ENCODE measurements at regions not wholly inside any gene's neighbourhood (a gene's known extent, or its start where the extent isn't known, plus 50 kb on each side); places are given as distances from the start of the nearest gene placed in this dataset.

- H3K9me3 ChIP-seq, result no peaks in the 10 kb centered on the region
- 80% methylated on average over 1 of the region's 1 CpG for WGBS
These were observed 279.7 kb downstream of the MEIS1 start for GRCh38 chr2:66714610-66715009.

DNA sequence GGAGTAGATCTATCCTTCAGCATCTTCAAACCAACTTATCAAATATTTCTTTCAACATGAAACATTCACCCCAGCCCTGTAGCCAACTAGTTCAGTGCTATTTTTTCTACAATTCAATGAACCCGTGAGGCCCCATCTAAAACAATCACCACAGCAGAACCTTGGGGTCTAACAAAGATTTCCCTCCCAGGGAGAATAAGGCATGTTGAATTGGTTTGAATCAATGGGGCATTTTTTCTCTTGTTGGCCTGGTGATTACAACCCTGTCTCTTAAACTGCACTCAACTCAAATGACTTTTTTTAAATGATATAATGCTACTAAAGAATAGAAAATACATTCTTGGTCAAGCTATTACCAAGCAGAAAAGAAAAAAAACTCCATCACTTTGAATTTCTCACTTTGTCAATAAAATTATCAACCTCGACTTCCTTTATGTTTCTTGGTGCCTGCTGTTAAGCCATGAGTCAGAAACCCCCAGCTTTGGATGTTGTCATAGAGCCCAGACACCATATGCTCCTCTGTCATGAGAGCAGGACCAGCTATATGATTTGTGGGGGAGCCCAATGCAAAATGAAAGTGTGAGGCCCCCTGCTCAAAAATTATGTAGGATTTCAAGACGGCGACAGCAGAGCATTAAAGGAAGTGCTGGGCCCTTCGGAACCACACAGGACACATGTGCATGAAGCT lies 282.4 kb downstream of the MEIS1 start:
- Histone ChIP-seq H3K27ac (no peak overlapping the region), H3K9me3 (no peaks in the 10 kb centered on the region), H3K27me3 (no peaks in the 10 kb centered on the region), H3K4me1 (no peaks in the 10 kb centered on the region), H3K4me3 (no peak overlapping the region), H3K36me3 (no peaks in the 10 kb centered on the region)
- WGBS, result 65% methylated on average over 5 of the region's 5 CpGs
- DNase-seq (ENCODE audit: low spot score in 2 of 2), result no peak
- TF ChIP-seq EP300 (IDR thresholded peaks at IDR 0.05) (no peak), POLR2A (IDR thresholded peaks at IDR 0.05) (no peak), CTCF (IDR thresholded peaks at IDR 0.05) (no peak), POLR2AphosphoS5 (IDR thresholded peaks at IDR 0.05) (no peak)

More at GRCh38 chr2:66714610-66715009, 279.7 kb downstream of the MEIS1 start:
- DNase-seq (ENCODE audit: low spot score in 2 of 2), result no peak
- Histone ChIP-seq H3K27ac (no peak overlapping the region), H3K36me3 (no peaks in the 10 kb centered on the region), H3K27me3 (no peaks in the 10 kb centered on the region), H3K4me1 (no peaks in the 10 kb centered on the region), H3K4me3 (no peak overlapping the region)
- no peak for TF ChIP-seq EP300 (IDR thresholded peaks at IDR 0.05)
- no peak for TF ChIP-seq POLR2A (IDR thresholded peaks at IDR 0.05)
- TF ChIP-seq CTCF (IDR thresholded peaks at IDR 0.05), result no peak
- no peak for TF ChIP-seq POLR2AphosphoS5 (IDR thresholded peaks at IDR 0.05)

DNA sequence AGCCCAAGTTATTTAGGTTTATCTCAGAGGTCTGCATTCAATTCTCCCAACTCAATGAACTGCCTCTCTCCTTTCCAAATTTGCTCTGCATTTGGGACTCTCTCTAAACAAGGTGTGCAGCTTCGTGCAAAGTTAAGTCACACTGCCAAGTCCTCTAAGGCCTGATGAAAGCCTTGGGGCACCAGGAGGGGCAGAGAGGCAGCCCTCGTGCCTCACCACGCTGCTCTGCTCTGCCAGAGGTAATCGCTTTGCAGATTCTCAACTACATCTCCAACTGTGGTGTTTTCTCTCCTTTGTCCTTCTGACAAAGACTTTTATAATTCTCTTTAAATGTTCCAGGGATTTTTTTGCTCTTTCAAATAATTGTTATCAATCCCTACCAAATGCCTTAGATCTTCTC lies 283.0 kb downstream of the MEIS1 start:
- no peak overlapping the region for H3K27ac ChIP-seq
- 67% methylated on average over 4 of the region's 4 CpGs for WGBS
- no peak for TF ChIP-seq EP300 (IDR thresholded peaks at IDR 0.05)
- TF ChIP-seq POLR2A (IDR thresholded peaks at IDR 0.05), result no peak
- no peak for TF ChIP-seq POLR2AphosphoS5 (IDR thresholded peaks at IDR 0.05)
- TF ChIP-seq CTCF (IDR thresholded peaks at IDR 0.05), result no peak
- no peaks in the 10 kb centered on the region for H3K4me1 ChIP-seq
- no peak for DNase-seq (ENCODE audit: low spot score in 2 of 2)
- H3K36me3 ChIP-seq, result no peaks in the 10 kb centered on the region
- no peaks in the 10 kb centered on the region for H3K9me3 ChIP-seq
- H3K4me3 ChIP-seq, result no peak overlapping the region
- no peaks in the 10 kb centered on the region for H3K27me3 ChIP-seq

- DNase-seq (ENCODE audit: low spot score in 2 of 2), result no peak
These were observed 286.9 kb downstream of the MEIS1 start for GRCh38 chr2:66721776-66722175.

DNA sequence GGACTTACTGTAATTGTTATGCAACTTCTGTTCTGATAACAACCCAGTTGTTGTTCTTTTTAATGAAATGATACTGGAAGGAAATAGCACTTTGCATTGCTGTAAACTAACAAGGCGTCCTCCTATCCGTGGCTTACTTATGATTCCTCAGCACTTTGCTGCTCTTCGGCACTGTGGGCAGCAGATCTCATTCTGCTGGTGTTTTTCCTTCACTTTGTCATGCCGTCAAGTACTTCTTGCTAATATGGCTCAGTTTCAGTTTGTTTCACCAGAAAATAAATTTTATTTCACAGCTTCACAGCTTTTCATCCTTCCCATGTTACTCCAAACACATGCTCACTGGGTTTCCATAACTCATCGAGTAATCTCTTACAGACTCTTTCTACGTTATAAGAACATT lies 289.3 kb downstream of the MEIS1 start:
- Histone ChIP-seq H3K4me3 (no peak overlapping the region), H3K4me1 (no peaks in the 10 kb centered on the region), H3K9me3 (no peaks in the 10 kb centered on the region), H3K27me3 (no peaks in the 10 kb centered on the region), H3K36me3 (no peaks in the 10 kb centered on the region), H3K27ac (no peak overlapping the region)
- WGBS, result 57% methylated on average over 6 of the region's 6 CpGs
- no peak for DNase-seq (ENCODE audit: low spot score in 2 of 2)
- TF ChIP-seq POLR2AphosphoS5 (IDR thresholded peaks at IDR 0.05) (no peak), POLR2A (IDR thresholded peaks at IDR 0.05) (no peak), CTCF (IDR thresholded peaks at IDR 0.05) (no peak), EP300 (IDR thresholded peaks at IDR 0.05) (no peak)

More at GRCh38 chr2:66721776-66722175, 286.9 kb downstream of the MEIS1 start:
- Histone ChIP-seq H3K4me1 (no peaks in the 10 kb centered on the region), H3K4me3 (no peak overlapping the region), H3K36me3 (no peaks in the 10 kb centered on the region), H3K27me3 (no peaks in the 10 kb centered on the region), H3K27ac (no peak overlapping the region), H3K9me3 (no peaks in the 10 kb centered on the region)
- 85% methylated on average over 1 of the region's 1 CpG for WGBS
- TF ChIP-seq POLR2AphosphoS5 (IDR thresholded peaks at IDR 0.05) (no peak), POLR2A (IDR thresholded peaks at IDR 0.05) (no peak)
